HEK293 (cell line): ENCODE measurements at regions not wholly inside any gene's neighbourhood (a gene's known extent, or its start where the extent isn't known, plus 50 kb on each side); places are given as distances from the start of the nearest gene placed in this dataset.

Experiments used
- CTCF ChIA-PET: fragments of 350-600 bp; formaldehyde crosslinking; extraction: SDS; loops from one replicate; lab custom pipeline; 2021; ENCODE audit warnings: antibody characterized with exemption; lab: Yijun Ruan, JAX
- POLR2A ChIA-PET: fragments of 300-600 bp; formaldehyde crosslinking; extraction: SDS; loops from one replicate; lab custom pipeline; 2020; ENCODE audit warnings: antibody characterized with exemption, inconsistent platforms; lab: Yijun Ruan, JAX
- H3K27ac ChIP-seq: fragments of 200-500 bp; sonication (Bioruptor generic); 2 replicates; pipeline ENCODE4 v1.5.1; 2014; ENCODE audit warnings: low read depth, low read length, control low read depth, inconsistent platforms; ENCODE audit errors: extremely low read depth
- H3K36me3 ChIP-seq, 2 experiments: fragments of 200-500 bp in 1 of 2; sonication (Bioruptor generic) in 1 of 2; 1 replicate in 1 of 2; 2 replicates in 1 of 2; pipeline ENCODE4 v1.5.1; 2014 to 2017; ENCODE audit warnings: inconsistent platforms in 2 of 2, low read length in 2 of 2; ENCODE audit not compliant: control insufficient read depth in 2 of 2, insufficient read depth in 1 of 2
- H3K4me1 ChIP-seq: fragments of 200-500 bp; sonication (Bioruptor generic); 2 replicates; pipeline ENCODE4 v1.5.1; 2014; ENCODE audit warnings: mild to moderate bottlenecking, low read length, inconsistent platforms; ENCODE audit not compliant: control insufficient read depth, insufficient read depth
- H3K4me3 ChIP-seq: 2 replicates; pipeline ENCODE4 v1.5.1; 2011; ENCODE audit warnings: low read depth, mild to moderate bottlenecking, control low read depth, low read length, moderate library complexity
- H3K9me3 ChIP-seq: fragments of 200-500 bp; sonication (Bioruptor generic); 2 replicates; pipeline ENCODE4 v1.5.1; 2014; ENCODE audit warnings: low read depth, low read length, inconsistent platforms; ENCODE audit not compliant: control insufficient read depth, insufficient read depth
- IKZF3 ChIP-seq: fragments of 450-650 bp; IDR thresholded peaks from 2 replicates; pipeline ENCODE4 v1.5.0; 2018; ENCODE audit warnings: missing biosample characterization, mild to moderate bottlenecking, missing genetic modification characterization, moderate library complexity
- MEIS1 ChIP-seq: sonication (generic); formaldehyde crosslinking; IDR thresholded peaks from 2 replicates; pipeline ENCODE4 v1.8.1; 2022; ENCODE audit warnings: missing genetic modification reagents, mild to moderate bottlenecking, borderline replicate concordance
- ZBTB10 ChIP-seq: fragments of 450-650 bp; formaldehyde crosslinking; IDR thresholded peaks from 2 replicates; pipeline ENCODE4 v1.5.1; 2016; ENCODE audit warnings: missing biosample characterization, missing genetic modification characterization
- ZBTB17 ChIP-seq: fragments of 450-650 bp; formaldehyde crosslinking; IDR thresholded peaks from 2 replicates; pipeline ENCODE4 v1.5.1; 2016; ENCODE audit warnings: missing biosample characterization, missing genetic modification characterization
- ZBTB21 ChIP-seq: fragments of 450-650 bp; formaldehyde crosslinking; IDR thresholded peaks from 2 replicates; pipeline ENCODE4 v1.5.1; 2017; ENCODE audit warnings: missing biosample characterization, missing genetic modification characterization
- ZBTB49 ChIP-seq: fragments of 450-650 bp; formaldehyde crosslinking; IDR thresholded peaks from 2 replicates; pipeline ENCODE4 v1.5.1; 2016; ENCODE audit warnings: missing biosample characterization, missing genetic modification characterization, low read depth
- ZNF146 ChIP-seq: fragments of 450-650 bp; formaldehyde crosslinking; IDR thresholded peaks from 2 replicates; pipeline ENCODE4 v1.5.1; 2016; ENCODE audit warnings: missing biosample characterization, missing genetic modification characterization
- ZNF155 ChIP-seq: fragments of 450-650 bp; formaldehyde crosslinking; IDR thresholded peaks from 2 replicates; pipeline ENCODE4 v1.5.1; 2016; ENCODE audit warnings: missing biosample characterization, missing genetic modification characterization
- ZNF223 ChIP-seq: fragments of 450-650 bp; formaldehyde crosslinking; IDR thresholded peaks from 2 replicates; pipeline ENCODE4 v1.5.1; 2016; ENCODE audit warnings: missing biosample characterization, missing genetic modification characterization
- ZNF23 ChIP-seq: fragments of 450-650 bp; formaldehyde crosslinking; IDR thresholded peaks from 2 replicates; pipeline ENCODE4 v1.5.1; 2016; ENCODE audit warnings: missing biosample characterization, missing genetic modification characterization, borderline replicate concordance
- ZNF350 ChIP-seq: fragments of 450-650 bp; formaldehyde crosslinking; IDR thresholded peaks from 2 replicates; pipeline ENCODE4 v1.5.0; 2017; ENCODE audit warnings: missing biosample characterization, mild to moderate bottlenecking, missing genetic modification characterization
- ZNF362 ChIP-seq: fragments of 450-650 bp; formaldehyde crosslinking; IDR thresholded peaks from 2 replicates; pipeline ENCODE4 v1.5.1; 2016; ENCODE audit warnings: missing biosample characterization, missing genetic modification characterization
- ZNF433 ChIP-seq: fragments of 450-650 bp; formaldehyde crosslinking; IDR thresholded peaks from 2 replicates; pipeline ENCODE4 v1.5.1; 2016; ENCODE audit warnings: missing biosample characterization, missing genetic modification characterization, low read depth
- ZNF558 ChIP-seq: fragments of 450-650 bp; formaldehyde crosslinking; IDR thresholded peaks from 2 replicates; pipeline ENCODE4 v1.5.1; 2016; ENCODE audit warnings: missing biosample characterization, missing genetic modification characterization
- ZNF645 ChIP-seq: fragments of 450-650 bp; formaldehyde crosslinking; IDR thresholded peaks from 2 replicates; pipeline ENCODE4; 2016; ENCODE audit warnings: missing biosample characterization, missing genetic modification characterization
- ZNF776 ChIP-seq: fragments of 450-650 bp; formaldehyde crosslinking; IDR thresholded peaks from 2 replicates; pipeline ENCODE4 v1.5.0; 2017; ENCODE audit warnings: missing biosample characterization, missing genetic modification characterization, borderline replicate concordance
- ZNF777 ChIP-seq: fragments of 450-650 bp; formaldehyde crosslinking; IDR thresholded peaks from 2 replicates; pipeline ENCODE4 v1.5.1; 2017; ENCODE audit warnings: missing biosample characterization, missing genetic modification characterization, borderline replicate concordance
- ZNF837 ChIP-seq: fragments of 450-650 bp; formaldehyde crosslinking; IDR thresholded peaks from 2 replicates; pipeline ENCODE4 v1.5.1; 2016; ENCODE audit warnings: missing biosample characterization, missing genetic modification characterization

- no peak for TF ChIP-seq ZNF362 (tag by site-specific recombination)
- no peak for TF ChIP-seq ZBTB17 (tag by site-specific recombination)
- no peak for TF ChIP-seq ZNF350 (tag by site-specific recombination)
- no peak for TF ChIP-seq ZNF837 (tag by site-specific recombination)
Measured at GRCh38 chr9:106393226-106393625, 469.7 kb upstream of the ZNF462 start (continued).

- TF ChIP-seq ZNF776 = no peak
- no peak for TF ChIP-seq ZNF23 (tag by site-specific recombination)
- TF ChIP-seq ZNF777 (tag by site-specific recombination) = no peak
- TF ChIP-seq ZNF146 (tag by site-specific recombination) = no peak
- TF ChIP-seq ZNF558 (tag by site-specific recombination) = no peak
- TF ChIP-seq MEIS1 = no peak
- no peak for TF ChIP-seq IKZF3 (tag by site-specific recombination)
- TF ChIP-seq ZNF645 = no peak
- TF ChIP-seq ZNF155 (tag by site-specific recombination) = no peak
- no peak for TF ChIP-seq ZNF362 (tag by site-specific recombination)
- no peak for TF ChIP-seq ZNF223 (tag by site-specific recombination)
- no peak for TF ChIP-seq ZBTB10 (tag by site-specific recombination)
- TF ChIP-seq ZNF433 = no peak
- TF ChIP-seq ZBTB49 = no peak
- no peak for TF ChIP-seq ZBTB21 (tag by site-specific recombination)
- no peaks in the 10 kb centered on the region for H3K4me1 ChIP-seq
- ChIA-PET CTCF (interaction anchor here (1.7 kb wide), 1 partner anchor 9 kb away, joined by 4 read pairs; no protein-coding TSS in a partner anchor), POLR2A (no interaction called here)
- no peaks in the 10 kb centered on the region for H3K9me3 ChIP-seq
- no peak overlapping the region for H3K4me3 ChIP-seq
- no peak overlapping the region for H3K27ac ChIP-seq
- no peaks in the 10 kb centered on the region for H3K36me3 ChIP-seq
Measured at GRCh38 chr9:106400170-106400569, 462.8 kb upstream of the ZNF462 start.
